BE2C (cell line): ENCODE measurements at regions not wholly inside any gene's neighbourhood (a gene's known extent, or its start where the extent isn't known, plus 50 kb on each side); places are given as distances from the start of the nearest gene placed in this dataset.

Source experiments
- DNase-seq: peaks from one replicate; pipeline ENCODE4 v3.0.0-alpha.2; 2020
- H3K27me3 ChIP-seq: fragments of 250-450 bp; sonication (Bioruptor Pico); 2 replicates; pipeline ENCODE4 v1.5.1; 2020; ENCODE audit warnings: mild to moderate bottlenecking
- H3K36me3 ChIP-seq: fragments of 250-450 bp; sonication (Bioruptor Pico); 2 replicates; pipeline ENCODE4 v1.5.1; 2020; ENCODE audit warnings: mild to moderate bottlenecking
- H3K4me1 ChIP-seq: fragments of 250-450 bp; sonication (Bioruptor Pico); 2 replicates; pipeline ENCODE4 v1.5.1; 2020
- H3K4me3 ChIP-seq: 2 replicates; pipeline ENCODE4 v1.5.1; 2011; ENCODE audit warnings: low read depth, low read length
- H3K9me3 ChIP-seq: fragments of 250-450 bp; sonication (Bioruptor Pico); 2 replicates; pipeline ENCODE4 v1.5.1; 2020
- TF ChIP-seq, protein P1 (sequence below): IDR thresholded peaks from 2 replicates; pipeline ENCODE4 v1.5.1; 2012; ENCODE audit warnings: mild to moderate bottlenecking, low read depth, low read length

DNA sequence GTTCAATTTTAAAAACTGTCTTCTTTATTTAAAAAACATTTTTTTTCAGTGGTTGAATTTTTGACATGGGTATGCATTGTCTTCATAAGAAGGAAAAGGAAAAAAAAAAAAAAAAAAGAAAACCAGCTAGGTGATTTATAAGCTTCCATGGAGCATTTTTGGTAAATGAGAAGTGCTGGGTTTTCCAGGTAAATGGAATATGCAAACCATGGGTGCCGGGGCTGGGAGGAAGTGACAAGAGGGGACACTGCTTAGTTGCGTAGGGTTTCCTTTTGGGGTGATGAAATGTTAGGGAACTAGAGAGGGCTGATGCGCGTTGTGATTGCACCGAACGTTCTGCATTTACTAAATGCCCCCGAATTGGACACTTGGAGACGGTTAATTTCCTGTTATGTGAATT, 217.4 kb upstream of the FOXF1 start:
- H3K4me3 ChIP-seq = no peak overlapping the region
- no peaks in the 10 kb centered on the region for H3K9me3 ChIP-seq
- TF ChIP-seq, protein P1, sequence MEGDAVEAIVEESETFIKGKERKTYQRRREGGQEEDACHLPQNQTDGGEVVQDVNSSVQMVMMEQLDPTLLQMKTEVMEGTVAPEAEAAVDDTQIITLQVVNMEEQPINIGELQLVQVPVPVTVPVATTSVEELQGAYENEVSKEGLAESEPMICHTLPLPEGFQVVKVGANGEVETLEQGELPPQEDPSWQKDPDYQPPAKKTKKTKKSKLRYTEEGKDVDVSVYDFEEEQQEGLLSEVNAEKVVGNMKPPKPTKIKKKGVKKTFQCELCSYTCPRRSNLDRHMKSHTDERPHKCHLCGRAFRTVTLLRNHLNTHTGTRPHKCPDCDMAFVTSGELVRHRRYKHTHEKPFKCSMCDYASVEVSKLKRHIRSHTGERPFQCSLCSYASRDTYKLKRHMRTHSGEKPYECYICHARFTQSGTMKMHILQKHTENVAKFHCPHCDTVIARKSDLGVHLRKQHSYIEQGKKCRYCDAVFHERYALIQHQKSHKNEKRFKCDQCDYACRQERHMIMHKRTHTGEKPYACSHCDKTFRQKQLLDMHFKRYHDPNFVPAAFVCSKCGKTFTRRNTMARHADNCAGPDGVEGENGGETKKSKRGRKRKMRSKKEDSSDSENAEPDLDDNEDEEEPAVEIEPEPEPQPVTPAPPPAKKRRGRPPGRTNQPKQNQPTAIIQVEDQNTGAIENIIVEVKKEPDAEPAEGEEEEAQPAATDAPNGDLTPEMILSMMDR = no peak
- no peaks in the 10 kb centered on the region for H3K36me3 ChIP-seq
- H3K4me1 ChIP-seq = no peaks in the 10 kb centered on the region
- DNase-seq = no peak
- peaks cover 93% of the 10 kb centered on the region for H3K27me3 ChIP-seq

DNA sequence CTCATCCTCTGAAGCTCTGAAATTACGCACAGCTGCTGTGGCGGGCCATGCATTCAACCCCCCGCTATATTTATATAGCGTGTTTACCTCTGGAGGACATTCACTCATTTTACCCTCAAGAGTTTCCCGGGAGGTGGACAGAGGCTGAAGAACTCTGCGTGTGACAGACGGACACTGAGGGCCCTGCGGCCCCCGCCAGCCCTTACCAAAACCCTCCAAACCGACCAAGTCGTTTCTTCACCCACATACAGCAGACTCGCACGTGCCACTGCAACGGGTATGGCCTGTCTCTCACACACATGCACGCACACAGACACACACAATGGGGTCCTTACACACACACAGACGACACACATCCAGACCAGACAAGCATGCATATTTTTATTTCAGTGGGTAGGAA, 216.4 kb upstream of the FOXF1 start:
- TF ChIP-seq, protein P1 = no peak

GRCh38 chr16:86294535-86295196, 215.7 kb upstream of the FOXF1 start:
- peaks cover 93% of the 10 kb centered on the region for H3K27me3 ChIP-seq
- H3K4me3 ChIP-seq = no peak overlapping the region
- H3K4me1 ChIP-seq = no peaks in the 10 kb centered on the region
- no peak for DNase-seq
- TF ChIP-seq, protein P1 = no peak
- no peaks in the 10 kb centered on the region for H3K36me3 ChIP-seq
- H3K9me3 ChIP-seq = no peaks in the 10 kb centered on the region

More for the DNA sequence above, 216.4 kb upstream of the FOXF1 start:
- Histone ChIP-seq H3K4me1 (no peaks in the 10 kb centered on the region), H3K9me3 (no peaks in the 10 kb centered on the region), H3K4me3 (no peak overlapping the region), H3K27me3 (peaks cover 93% of the 10 kb centered on the region), H3K36me3 (no peaks in the 10 kb centered on the region)
- no peak for DNase-seq

GRCh38 chr16:86296256-86296655, 214.1 kb upstream of the FOXF1 start:
- Histone ChIP-seq H3K36me3 (no peaks in the 10 kb centered on the region), H3K9me3 (no peaks in the 10 kb centered on the region), H3K27me3 (peaks cover 92% of the 10 kb centered on the region), H3K4me3 (no peak overlapping the region), H3K4me1 (no peaks in the 10 kb centered on the region)
- TF ChIP-seq, protein P1 = no peak
- DNase-seq = no peak

DNA sequence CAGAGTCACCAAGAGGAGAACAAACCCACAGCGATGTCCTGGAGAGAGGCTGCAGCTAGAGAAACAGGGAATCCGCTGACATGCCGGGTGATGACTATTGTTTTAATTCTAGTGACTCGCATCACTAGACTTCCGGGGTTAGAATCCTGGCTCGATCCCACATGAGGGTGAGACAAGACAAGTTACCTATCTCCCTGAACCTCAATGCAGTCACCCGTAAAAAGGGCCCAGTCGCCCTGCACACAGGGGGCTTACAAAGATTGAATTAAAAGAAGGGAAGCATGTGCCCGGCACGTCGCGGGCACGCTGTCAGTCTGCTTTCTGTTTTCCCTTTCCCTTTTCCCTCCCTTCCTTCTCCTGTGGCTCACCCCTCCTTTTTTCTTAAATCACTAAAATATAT, 212.9 kb upstream of the FOXF1 start:
- Histone ChIP-seq H3K9me3 (no peaks in the 10 kb centered on the region), H3K36me3 (no peaks in the 10 kb centered on the region), H3K27me3 (peaks cover 85% of the 10 kb centered on the region), H3K4me3 (no peak overlapping the region), H3K4me1 (no peaks in the 10 kb centered on the region)
- TF ChIP-seq, protein P1 = no peak
- no peak for DNase-seq

GRCh38 chr16:86297866-86298757, 212.2 kb upstream of the FOXF1 start:
- H3K4me1 ChIP-seq = no peaks in the 10 kb centered on the region
- no peak overlapping the region for H3K4me3 ChIP-seq
- no peaks in the 10 kb centered on the region for H3K36me3 ChIP-seq
- DNase-seq = no peak
- no peaks in the 10 kb centered on the region for H3K9me3 ChIP-seq
- H3K27me3 ChIP-seq = peaks cover 81% of the 10 kb centered on the region
- TF ChIP-seq, protein P1 = no peak
